ENCODE measurements at regions not wholly inside any gene's neighbourhood (a gene's known extent, or its start where the extent isn't known, plus 50 kb on each side); places are given as distances from the start of the nearest gene placed in this dataset.
A peak's percentile ranks its signal among the peaks of the same experiment; 100 is the strongest.
"Not testable (repeated sequence)": the region's sequence is repeated elsewhere in the genome, so short reads cannot be mapped to it uniquely, and the experiment has no call there.

DNA sequence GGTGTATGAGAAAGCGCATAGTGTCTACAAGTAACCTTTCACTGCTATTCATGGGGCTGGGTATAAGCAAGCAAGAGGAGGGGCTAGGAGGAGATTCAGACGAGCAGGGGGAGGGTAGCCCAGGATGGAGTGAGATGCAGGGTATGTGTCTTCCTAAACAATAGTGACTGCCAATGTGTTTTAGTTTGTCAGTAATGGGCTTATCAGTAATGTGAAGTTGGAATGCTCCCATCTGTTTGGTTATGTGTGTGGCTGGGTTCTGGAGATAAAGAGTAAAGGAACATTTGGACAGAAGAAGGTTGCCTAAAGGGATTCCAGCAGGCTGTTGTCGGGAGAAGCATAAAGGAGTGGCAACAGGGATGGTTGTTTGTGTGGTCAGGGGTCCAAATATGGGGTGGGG, 62.7 kb upstream of the EZR start:
- DNase-seq (ENCODE audit: low read depth): not testable (repeated sequence)

DNA sequence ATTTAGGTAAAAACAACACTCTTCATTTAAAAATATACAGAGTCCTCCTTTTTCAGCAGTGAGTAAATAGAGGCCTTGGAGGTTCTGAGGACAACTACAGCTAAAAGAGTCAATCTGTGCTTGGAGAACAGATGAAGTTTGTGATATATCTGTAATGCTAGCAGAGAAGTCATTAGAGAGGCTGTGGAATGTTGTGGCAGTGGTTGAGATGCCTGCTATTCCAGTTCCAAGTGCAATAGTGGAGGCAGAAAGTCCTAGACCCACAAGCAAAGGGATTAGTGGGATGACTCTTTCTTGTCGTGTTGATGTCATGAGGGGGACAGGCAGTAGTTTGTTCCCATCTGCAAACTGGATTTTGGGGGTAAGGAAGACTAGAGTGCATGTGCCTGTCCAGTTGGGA, 62.1 kb upstream of the EZR start:
- not testable (repeated sequence) for DNase-seq (ENCODE audit: low read depth)

DNA sequence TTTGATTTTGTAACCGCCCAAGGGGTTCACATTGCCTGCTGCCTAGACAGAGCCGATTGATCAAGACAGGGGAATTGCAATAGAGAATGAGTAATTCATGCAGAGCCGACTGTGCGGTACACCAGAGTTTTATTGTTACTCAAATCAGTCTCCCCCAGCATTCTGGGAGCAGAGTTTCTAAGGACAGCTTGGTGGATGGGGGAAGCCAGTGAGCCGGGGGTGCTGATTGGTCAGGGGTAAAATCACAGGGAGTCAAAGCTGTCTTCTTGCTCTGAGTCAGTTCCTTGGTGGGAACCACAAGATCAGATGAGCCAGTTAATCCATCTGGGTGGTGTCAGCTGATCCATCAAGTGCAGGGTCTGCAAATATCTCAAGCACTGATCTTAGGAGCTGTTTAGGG, 60.0 kb upstream of the EZR start:
- peak; percentile 48 for DNase-seq (ENCODE audit: low read depth)

DNA sequence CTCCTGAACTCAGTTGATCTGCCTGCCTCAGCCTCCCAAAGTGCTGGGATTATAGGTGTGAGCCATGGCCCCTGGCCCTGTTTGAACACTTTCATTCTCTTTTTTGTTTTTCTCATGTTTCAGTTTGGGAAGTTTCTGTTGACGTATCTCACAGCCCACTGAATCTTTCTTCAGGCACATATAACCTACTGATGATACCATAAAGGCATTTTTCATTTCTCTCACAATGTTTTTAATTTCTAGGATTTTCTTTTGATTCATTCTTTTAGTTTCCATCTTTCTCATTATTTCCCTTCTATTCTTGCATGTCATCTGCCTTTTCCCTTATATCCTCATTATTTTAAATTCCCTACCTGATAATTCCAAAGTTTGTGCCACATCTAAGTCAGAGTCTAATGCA, 58.5 kb upstream of the EZR start:
- DNase-seq (ENCODE audit: low read depth): no peak

DNA sequence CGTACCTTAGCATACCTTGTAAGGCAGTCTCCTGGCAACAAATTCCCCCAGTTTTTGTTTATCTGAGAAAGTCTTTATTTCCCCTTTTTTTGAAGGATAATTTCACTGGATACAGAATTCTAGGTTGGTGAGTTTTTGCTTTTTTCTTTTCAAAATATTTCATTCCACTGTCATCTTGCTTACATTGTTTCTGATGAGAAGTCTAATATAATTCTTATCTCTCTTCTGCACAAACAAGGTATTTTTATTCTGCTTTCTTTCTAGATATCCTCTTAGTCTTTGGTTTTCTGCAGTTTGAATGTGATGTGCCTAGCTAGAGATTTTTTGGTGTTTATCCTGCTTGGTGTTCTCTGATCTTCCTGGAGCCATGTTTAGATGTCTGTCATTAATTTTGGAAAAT, 57.7 kb upstream of the EZR start:
- no peak for DNase-seq (ENCODE audit: low read depth)

DNA sequence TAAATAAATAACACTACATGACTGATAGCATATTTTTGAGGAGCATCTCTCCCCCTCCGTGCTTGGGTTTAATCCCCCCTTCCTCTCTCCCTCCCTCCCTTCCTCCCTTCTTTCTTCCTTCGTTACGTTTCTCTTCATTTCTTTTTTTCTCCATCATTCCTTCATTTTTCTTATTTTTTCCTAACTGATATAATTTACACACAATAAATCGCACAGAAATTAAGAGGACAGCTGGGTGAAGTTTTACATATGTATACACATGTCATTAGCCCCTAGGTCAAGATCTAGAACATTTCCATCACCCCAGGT, 51.4 kb upstream of the EZR start:
- no peak for DNase-seq (ENCODE audit: low read depth)

DNA sequence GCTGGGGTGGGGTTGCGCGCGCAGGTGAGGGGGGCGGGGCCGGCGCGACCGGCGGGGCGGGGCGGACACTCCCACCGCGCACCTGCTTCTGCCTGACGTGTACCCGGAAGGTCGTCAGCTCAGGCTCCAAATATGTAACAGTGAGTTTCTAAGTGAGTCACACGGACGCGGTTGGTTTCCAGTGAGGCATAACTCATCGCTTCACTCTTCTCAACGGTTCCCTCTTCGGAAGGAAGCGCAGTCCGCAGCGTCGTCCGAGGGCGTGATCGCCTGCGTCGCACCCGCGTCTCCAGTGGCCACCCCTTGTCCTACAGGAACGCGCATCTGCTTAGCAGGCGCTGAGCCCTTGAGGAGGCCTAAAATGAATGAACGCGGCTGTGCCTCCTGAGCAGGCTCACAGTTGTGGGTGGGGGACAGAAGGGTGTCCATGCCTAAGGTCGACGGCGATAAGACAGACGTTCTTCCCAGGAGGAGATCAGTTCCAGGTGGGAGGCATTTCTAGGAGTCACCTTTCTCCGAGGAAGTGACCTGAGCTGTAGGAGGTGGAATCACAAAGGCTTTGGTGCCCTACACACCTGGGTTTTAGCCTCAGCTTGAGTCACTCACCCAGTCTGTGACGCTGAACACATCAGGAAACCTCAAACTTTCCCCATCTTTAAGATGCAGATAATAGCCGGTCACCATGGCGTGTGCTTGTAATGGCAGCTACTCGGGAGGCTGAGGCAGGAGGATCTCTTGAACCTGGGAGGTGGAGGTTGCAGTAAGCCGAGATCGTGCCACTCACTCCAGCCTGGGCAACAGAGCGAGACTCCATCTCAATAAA, 50.9 kb upstream of the EZR start:
- peak; percentile 94 for DNase-seq (ENCODE audit: low read depth)

DNA sequence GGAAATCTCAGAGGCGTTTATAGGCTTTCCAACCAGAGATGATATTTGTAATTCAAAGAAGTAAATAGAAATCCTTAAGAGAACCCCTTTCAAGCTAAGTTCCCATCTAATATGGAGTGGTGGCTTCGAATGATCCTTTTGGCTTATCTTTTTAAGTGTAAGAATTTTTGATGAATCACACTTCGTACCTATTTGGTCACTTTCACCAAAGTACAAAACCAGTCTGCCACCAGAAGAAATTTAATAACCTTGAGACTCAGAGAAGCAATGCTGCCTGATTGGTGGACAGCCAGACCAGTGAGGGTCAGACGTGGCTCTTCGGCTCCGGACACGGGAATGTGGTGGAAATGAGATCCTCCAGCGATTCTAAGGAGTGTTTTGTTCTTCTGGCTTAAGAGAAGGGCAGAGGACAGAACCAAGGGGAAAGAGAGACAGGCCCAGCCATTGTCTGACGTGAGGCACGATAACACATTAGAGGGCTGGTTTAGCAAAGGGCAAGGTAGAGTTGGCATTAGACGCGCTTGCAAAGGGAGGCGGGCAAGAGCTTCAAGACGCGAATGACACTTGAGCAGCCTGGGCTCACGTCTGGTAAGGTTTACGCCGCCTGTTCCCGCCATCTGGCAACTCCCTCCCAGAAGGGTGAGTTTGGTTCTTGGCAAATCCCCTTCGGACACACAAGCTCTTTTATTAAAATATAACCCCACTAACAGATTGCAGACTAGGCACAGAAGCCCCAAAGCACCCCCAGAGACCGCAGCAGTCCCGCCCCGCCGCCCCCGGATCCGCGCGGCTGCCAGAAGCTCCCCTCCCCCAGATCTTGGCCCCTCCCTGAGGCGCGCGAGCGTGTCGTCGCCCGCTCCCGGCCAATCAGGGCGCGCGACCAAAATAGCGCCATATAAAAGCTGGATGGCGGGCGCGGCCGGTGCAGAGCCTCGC, 50.0 kb upstream of the EZR start:
- DNase-seq (ENCODE audit: low read depth): no peak

Measured in activated T-cell treated with anti-CD3 and anti-CD28 coated beads for 24 hours (primary cell).